ENCODE measurements at regions not wholly inside any gene's neighbourhood (a gene's known extent, or its start where the extent isn't known, plus 50 kb on each side); places are given as distances from the start of the nearest gene placed in this dataset.

DNA sequence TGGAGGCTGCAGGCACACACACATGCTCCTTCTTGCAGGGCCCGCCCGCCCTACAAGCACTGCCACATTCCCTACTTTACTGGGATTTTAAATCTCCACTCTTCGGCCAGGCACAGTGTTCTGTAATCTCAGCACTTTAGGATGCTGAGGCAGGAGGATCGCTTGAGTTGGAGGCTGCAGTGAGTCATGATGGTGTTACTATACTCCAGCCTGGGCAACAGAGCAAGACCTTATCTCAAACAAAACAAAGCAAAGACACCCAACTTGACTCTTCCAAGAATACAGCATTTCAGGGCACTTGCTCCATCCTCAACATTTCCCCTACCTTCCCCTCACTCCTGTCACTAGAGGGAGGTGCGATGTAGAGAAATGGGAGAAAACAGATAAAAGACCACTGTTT, 194.0 kb downstream of the MYLK4 start:
- TF ChIP-seq, protein P1, sequence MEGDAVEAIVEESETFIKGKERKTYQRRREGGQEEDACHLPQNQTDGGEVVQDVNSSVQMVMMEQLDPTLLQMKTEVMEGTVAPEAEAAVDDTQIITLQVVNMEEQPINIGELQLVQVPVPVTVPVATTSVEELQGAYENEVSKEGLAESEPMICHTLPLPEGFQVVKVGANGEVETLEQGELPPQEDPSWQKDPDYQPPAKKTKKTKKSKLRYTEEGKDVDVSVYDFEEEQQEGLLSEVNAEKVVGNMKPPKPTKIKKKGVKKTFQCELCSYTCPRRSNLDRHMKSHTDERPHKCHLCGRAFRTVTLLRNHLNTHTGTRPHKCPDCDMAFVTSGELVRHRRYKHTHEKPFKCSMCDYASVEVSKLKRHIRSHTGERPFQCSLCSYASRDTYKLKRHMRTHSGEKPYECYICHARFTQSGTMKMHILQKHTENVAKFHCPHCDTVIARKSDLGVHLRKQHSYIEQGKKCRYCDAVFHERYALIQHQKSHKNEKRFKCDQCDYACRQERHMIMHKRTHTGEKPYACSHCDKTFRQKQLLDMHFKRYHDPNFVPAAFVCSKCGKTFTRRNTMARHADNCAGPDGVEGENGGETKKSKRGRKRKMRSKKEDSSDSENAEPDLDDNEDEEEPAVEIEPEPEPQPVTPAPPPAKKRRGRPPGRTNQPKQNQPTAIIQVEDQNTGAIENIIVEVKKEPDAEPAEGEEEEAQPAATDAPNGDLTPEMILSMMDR (conservative IDR thresholded peaks at IDR 0.05), result no peak
- TF ChIP-seq EZH2 (IDR thresholded peaks at IDR 0.05; ENCODE audit: low read depth), result no peak
- Histone ChIP-seq H2AFZ (no peak overlapping the region), H3K9me3 (ENCODE audit: insufficient read depth, low read depth) (no peaks in the 10 kb centered on the region), H3K27me3 (ENCODE audit: insufficient read depth, low read depth) (no peaks in the 10 kb centered on the region), H4K20me1 (ENCODE audit: insufficient read depth) (no peaks in the 10 kb centered on the region), H3K4me3 (no peak overlapping the region), H3K27ac (no peak overlapping the region), H3K79me2 (ENCODE audit: low read depth) (no peaks in the 10 kb centered on the region), H3F3A (ENCODE audit: insufficient read depth, low read depth) (peaks cover 3% of the 10 kb centered on the region; the same call in 1 of the 2 replicates), H3K9me2 (ENCODE audit: insufficient read depth) (no peaks in the 10 kb centered on the region), H3K4me1 (replicated peaks; ENCODE audit: insufficient read depth) (peaks cover 11% of the 10 kb centered on the region), H3K36me3 (ENCODE audit: low read depth) (no peaks in the 10 kb centered on the region), H3K4me2 (no peak overlapping the region)
- CTCF ChIA-PET, result no interaction called here
- DNase-seq, result no peak
- BruUV-seq (replicated peaks), result no TSS peak
- intact Hi-C loops (cut with micrococcal nuclease; ENCODE audit: unreplicated experiment), result no loop called here
- POLR2A ChIA-PET (ENCODE audit: unreplicated experiment), result no interaction called here

DNA sequence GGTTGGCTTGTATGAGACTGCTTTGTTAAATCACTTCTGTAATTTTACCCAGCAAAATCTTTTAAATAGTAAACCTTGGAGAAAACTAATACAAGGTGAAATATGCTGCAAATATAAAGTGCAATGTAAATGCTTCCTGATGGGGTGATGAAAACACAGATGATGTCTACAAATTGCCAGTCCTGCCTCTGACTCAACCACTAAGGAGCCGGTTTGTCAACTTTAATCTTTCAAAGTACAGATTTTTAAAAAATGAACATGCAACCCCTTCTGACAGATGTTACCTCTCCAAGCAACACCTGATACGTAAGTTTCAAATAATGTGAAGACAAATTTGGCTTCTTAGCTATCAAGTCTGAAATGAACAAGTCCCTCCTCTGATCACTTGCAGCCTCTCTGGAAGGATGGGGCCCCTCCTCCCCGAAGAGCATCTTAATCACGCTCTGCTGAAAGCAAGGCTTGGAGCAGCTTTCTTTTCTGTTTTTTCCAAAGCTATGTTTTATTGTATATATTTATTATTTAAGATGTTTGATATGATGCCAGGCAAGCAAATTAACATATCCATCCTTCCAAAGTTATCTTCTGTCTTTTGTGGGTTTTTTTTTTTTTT, 196.0 kb downstream of the MYLK4 start:
- Histone ChIP-seq H3F3A (ENCODE audit: insufficient read depth, low read depth) (peaks cover 3% of the 10 kb centered on the region; the same call in 1 of the 2 replicates), H3K9me3 (ENCODE audit: insufficient read depth, low read depth) (no peaks in the 10 kb centered on the region), H2AFZ (no peak overlapping the region), H3K9me2 (ENCODE audit: insufficient read depth) (no peaks in the 10 kb centered on the region), H3K4me1 (replicated peaks; ENCODE audit: insufficient read depth) (peaks cover 11% of the 10 kb centered on the region), H4K20me1 (ENCODE audit: insufficient read depth) (no peaks in the 10 kb centered on the region), H3K4me3 (no peak overlapping the region), H3K27ac (peak overlapping the region; percentile 18; the same call in 1 of the 2 replicates), H3K27me3 (ENCODE audit: insufficient read depth, low read depth) (no peaks in the 10 kb centered on the region), H3K36me3 (ENCODE audit: low read depth) (no peaks in the 10 kb centered on the region), H3K79me2 (ENCODE audit: low read depth) (no peaks in the 10 kb centered on the region), H3K4me2 (peak overlapping the region; percentile 34; the same call in 1 of the 2 replicates)
- intact Hi-C loops (cut with micrococcal nuclease; ENCODE audit: unreplicated experiment), result no loop called here
- no peak for TF ChIP-seq EZH2 (IDR thresholded peaks at IDR 0.05; ENCODE audit: low read depth)
- TF ChIP-seq, protein P1 (conservative IDR thresholded peaks at IDR 0.05), result no peak
- ChIA-PET CTCF (interaction anchor here (0.6 kb wide), 1 partner anchor 1067 kb away, joined by 19 read pairs; no protein-coding TSS in a partner anchor), POLR2A (ENCODE audit: unreplicated experiment) (interaction anchor here (0.7 kb wide), 1 partner anchor 9 kb away, joined by 32 read pairs; no protein-coding TSS in a partner anchor)
- no TSS peak for BruUV-seq (replicated peaks)
- peak in 1 of 2 experiments; percentile 67 for DNase-seq

DNA sequence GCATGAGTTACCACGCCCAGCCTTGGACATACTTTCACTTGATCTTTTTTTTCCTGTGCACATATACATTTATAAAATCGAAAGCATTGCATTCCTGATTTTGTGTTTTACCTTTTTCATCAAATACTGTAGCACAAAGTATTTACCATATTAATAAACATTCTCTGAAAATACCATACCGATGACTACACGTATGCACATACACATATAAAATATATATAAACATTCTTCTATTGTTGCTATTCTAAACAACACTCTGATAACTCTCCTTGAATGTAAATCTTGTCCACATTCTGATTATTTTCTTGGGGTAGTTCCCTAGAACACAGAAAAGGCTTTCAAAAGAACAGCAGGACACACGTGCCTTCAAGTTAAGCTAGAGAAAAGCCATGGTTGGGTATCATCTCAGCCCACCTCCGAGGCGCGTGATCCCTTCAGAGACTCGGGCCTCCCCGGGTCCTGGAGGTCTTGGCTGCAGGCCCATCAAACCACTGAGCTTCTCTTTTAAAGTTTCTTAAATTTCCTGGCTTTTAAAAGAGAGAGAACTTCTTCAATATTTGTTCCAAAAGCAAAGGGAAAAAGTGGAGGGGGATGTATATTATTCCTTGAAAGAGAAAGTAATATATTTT, 198.1 kb downstream of the MYLK4 start:
- TF ChIP-seq, protein P1 (conservative IDR thresholded peaks at IDR 0.05), result no peak
- no peak overlapping the region for H3K4me2 ChIP-seq
- H3K9me2 ChIP-seq (ENCODE audit: insufficient read depth), result no peaks in the 10 kb centered on the region
- no TSS peak for BruUV-seq (replicated peaks)
- DNase-seq, result no peak
- no peaks in the 10 kb centered on the region for H4K20me1 ChIP-seq (ENCODE audit: insufficient read depth)
- H3K4me1 ChIP-seq (replicated peaks; ENCODE audit: insufficient read depth), result peaks cover 11% of the 10 kb centered on the region
- no peaks in the 10 kb centered on the region for H3K27me3 ChIP-seq (ENCODE audit: insufficient read depth, low read depth)
- peaks cover 3% of the 10 kb centered on the region; the same call in 1 of the 2 replicates for H3F3A ChIP-seq (ENCODE audit: insufficient read depth, low read depth)
- no peak overlapping the region for H3K27ac ChIP-seq
- no peaks in the 10 kb centered on the region for H3K9me3 ChIP-seq (ENCODE audit: insufficient read depth, low read depth)
- ChIA-PET POLR2A (ENCODE audit: unreplicated experiment) (interaction anchor here (0.6 kb wide), 1 partner anchor 39 kb away, joined by 4 read pairs; no protein-coding TSS in a partner anchor), CTCF (no interaction called here)
- no peak overlapping the region for H3K4me3 ChIP-seq
- no peak overlapping the region for H2AFZ ChIP-seq
- no peaks in the 10 kb centered on the region for H3K36me3 ChIP-seq (ENCODE audit: low read depth)
- intact Hi-C loops (cut with micrococcal nuclease; ENCODE audit: unreplicated experiment), result no loop called here
- no peaks in the 10 kb centered on the region for H3K79me2 ChIP-seq (ENCODE audit: low read depth)
